Ureter (tissue), 1 donor: ENCODE measurements at regions not wholly inside any gene's neighbourhood (a gene's known extent, or its start where the extent isn't known, plus 50 kb on each side); places are given as distances from the start of the nearest gene placed in this dataset.

ENCODE experiments used
- DNase-seq: peaks from one replicate; pipeline ENCODE4 v3.0.0-alpha.2; 2020; ENCODE audit warnings: low spot score
- donor health status: DM: yes; HTN: yes; CAD: no.

- no peak for DNase-seq
Measured at GRCh38 chr1:228917755-228918154, 182.5 kb downstream of the RHOU start.

GRCh38 chr1:228918335-228918734 lies 183.1 kb downstream of the RHOU start:
- no peak for DNase-seq

- no peak for DNase-seq
Measured at GRCh38 chr1:228919914-228920313, 184.6 kb downstream of the RHOU start.

- no peak for DNase-seq
Measured at GRCh38 chr1:228920831-228921230, 185.6 kb downstream of the RHOU start.

- no peak for DNase-seq
Measured at GRCh38 chr1:228921481-228921880, 186.2 kb downstream of the RHOU start.

- no peak for DNase-seq
Measured at GRCh38 chr1:228922722-228923376, 187.6 kb downstream of the RHOU start.

- no peak for DNase-seq
Measured at GRCh38 chr1:228923973-228924686, 188.9 kb downstream of the RHOU start.

GRCh38 chr1:228925691-228926090 lies 190.4 kb downstream of the RHOU start:
- no peak for DNase-seq

GRCh38 chr1:228927421-228927820 lies 192.1 kb downstream of the RHOU start:
- DNase-seq: no peak

GRCh38 chr1:228927946-228928898 lies 192.9 kb downstream of the RHOU start:
- DNase-seq: no peak

- DNase-seq: no peak
Measured at GRCh38 chr1:228929476-228930027, 194.3 kb downstream of the RHOU start.

GRCh38 chr1:228930479-228930957 lies 195.2 kb downstream of the RHOU start:
- no peak for DNase-seq

- no peak for DNase-seq
Measured at GRCh38 chr1:228933753-228934152, 198.5 kb downstream of the RHOU start.

GRCh38 chr1:228935198-228935663 lies 200.0 kb downstream of the RHOU start:
- no peak for DNase-seq

GRCh38 chr1:228935855-228936727 lies 200.8 kb downstream of the RHOU start:
- no peak for DNase-seq

- DNase-seq: no peak
Measured at GRCh38 chr1:228936881-228937280, 201.6 kb downstream of the RHOU start.

GRCh38 chr1:228937351-228937750 lies 202.1 kb downstream of the RHOU start:
- DNase-seq: no peak

GRCh38 chr1:228937851-228938536 lies 202.7 kb downstream of the RHOU start:
- no peak for DNase-seq

- no peak for DNase-seq
Measured at GRCh38 chr1:228938537-228938901, 203.2 kb downstream of the RHOU start.

GRCh38 chr1:228939001-228939691 lies 203.9 kb downstream of the RHOU start:
- no peak for DNase-seq
